SU-DHL-6 (cell line): ENCODE measurements at regions not wholly inside any gene's neighbourhood (a gene's known extent, or its start where the extent isn't known, plus 50 kb on each side); places are given as distances from the start of the nearest gene placed in this dataset.

Source experiments
- H2AFZ ChIP-seq: fragments of 200-600 bp; sonication (generic); 2 replicates; pipeline ENCODE4 v1.6.1; 2014; ENCODE audit warnings: low read depth, mild to moderate bottlenecking, moderate library complexity, mixed read lengths, antibody characterized with exemption, low read length; ENCODE audit not compliant: severe bottlenecking
- H3F3A ChIP-seq: fragments of 200-600 bp; shearing (Covaris generic); 2 replicates; pipeline ENCODE4 v1.6.0; 2016; ENCODE audit warnings: antibody characterized with exemption, mild to moderate bottlenecking; ENCODE audit not compliant: insufficient read depth
- H3K27ac ChIP-seq: fragments of 200-600 bp; sonication (generic); 2 replicates; pipeline ENCODE4 v1.5.1; 2016; ENCODE audit warnings: low read depth, mild to moderate bottlenecking, low read length, moderate library complexity, mixed read lengths
- H3K27me3 ChIP-seq: fragments of 200-600 bp; sonication (generic), shearing (Covaris generic); 2 replicates; pipeline ENCODE4 v1.6.0; 2014; ENCODE audit warnings: mild to moderate bottlenecking, low read length
- H3K36me3 ChIP-seq: fragments of 200-600 bp; sonication (generic); 2 replicates; pipeline ENCODE4 v1.6.1; 2014; ENCODE audit warnings: mild to moderate bottlenecking, low read length, mixed read lengths
- H3K4me2 ChIP-seq: fragments of 300-600, 200-600 bp; shearing (Covaris generic), sonication (generic); 2 replicates; pipeline ENCODE4 v1.6.0; 2014; ENCODE audit warnings: low read length, low read depth, mild to moderate bottlenecking; ENCODE audit not compliant: poor library complexity, severe bottlenecking
- H3K4me3 ChIP-seq: fragments of 200-600 bp; sonication (generic); 2 replicates; pipeline ENCODE4 v1.5.1; 2014; ENCODE audit warnings: antibody characterized with exemption, low read length, mild to moderate bottlenecking, mixed read lengths; ENCODE audit not compliant: insufficient read depth, poor library complexity, severe bottlenecking
- H3K79me2 ChIP-seq: fragments of 200-600 bp; sonication (generic); 2 replicates; pipeline ENCODE4 v1.6.1; 2014; ENCODE audit warnings: mild to moderate bottlenecking, low read length, moderate library complexity; ENCODE audit not compliant: insufficient read depth
- H3K9ac ChIP-seq: fragments of 200-600 bp; sonication (generic); 2 replicates; pipeline ENCODE4 v1.7.0; 2014; ENCODE audit warnings: mild to moderate bottlenecking, low read length
- H3K9me2 ChIP-seq: fragments of 200-600 bp; sonication (generic); replicated peaks from 2 replicates; pipeline ENCODE4 v1.6.1; 2014; ENCODE audit warnings: low read length; ENCODE audit not compliant: insufficient read depth
- H3K9me3 ChIP-seq: fragments of 200-600 bp; sonication (generic); 2 replicates; pipeline ENCODE4 v1.6.1; 2014; ENCODE audit warnings: low read length, mixed read lengths; ENCODE audit not compliant: insufficient read depth
- H4K20me1 ChIP-seq: fragments of 200-600 bp; sonication (generic); 2 replicates; pipeline ENCODE4 v1.6.1; 2014; ENCODE audit warnings: low read depth, mild to moderate bottlenecking, antibody characterized with exemption, low read length, moderate library complexity, mixed read lengths
- CTCF ChIP-seq: fragments of 200-600 bp; sonication (generic); IDR thresholded peaks from one replicate; pipeline ENCODE4 v1.5.1; 2017; ENCODE audit warnings: antibody characterized with exemption, mild to moderate bottlenecking, low read length, moderate library complexity; ENCODE audit not compliant: insufficient read depth, poor library complexity, severe bottlenecking
- EZH2phosphoT487 ChIP-seq: fragments of 200-600 bp; sonication (generic), shearing (Covaris generic); conservative IDR thresholded peaks from 2 replicates; pipeline ENCODE4 v1.6.1; 2018; ENCODE audit warnings: mild to moderate bottlenecking, antibody characterized with exemption, low read length, moderate library complexity, mixed read lengths

DNA sequence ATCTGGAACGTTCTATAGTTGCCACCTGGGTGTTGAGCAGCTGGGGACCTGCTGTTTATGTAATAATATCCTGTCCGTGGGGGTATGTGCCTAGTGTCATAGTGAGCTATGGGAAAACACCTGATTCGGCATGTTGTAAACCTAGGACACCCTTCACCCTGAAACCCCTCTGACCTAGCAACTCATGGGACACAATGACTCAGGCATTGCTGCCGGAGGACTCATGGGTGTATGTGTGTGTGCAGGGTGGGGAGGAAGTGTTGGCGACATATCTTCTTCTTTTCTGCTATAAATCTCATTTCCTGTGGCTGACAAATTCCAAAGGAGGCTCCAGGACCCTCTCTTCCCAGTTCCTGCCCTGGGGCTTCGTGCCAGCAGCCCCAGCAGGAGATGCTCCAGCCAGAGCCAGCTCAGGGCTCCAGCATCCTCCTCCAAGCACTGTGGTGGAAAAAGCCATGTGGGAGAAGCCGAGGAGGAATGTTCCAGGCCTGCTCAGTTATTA lies 77.0 kb upstream of the PODXL start:
- Histone ChIP-seq H3K4me2 (no peak overlapping the region), H3K27ac (no peak overlapping the region), H3K9ac (no peak overlapping the region), H3K4me3 (no peak overlapping the region), H3K27me3 (no peaks in the 10 kb centered on the region), H3K36me3 (no peaks in the 10 kb centered on the region), H2AFZ (no peak overlapping the region), H3K9me2 (no peaks in the 10 kb centered on the region), H4K20me1 (no peaks in the 10 kb centered on the region), H3K79me2 (no peaks in the 10 kb centered on the region), H3K9me3 (no peaks in the 10 kb centered on the region), H3F3A (no peaks in the 10 kb centered on the region)
- TF ChIP-seq EZH2phosphoT487 (no peak), CTCF (no peak)

DNA sequence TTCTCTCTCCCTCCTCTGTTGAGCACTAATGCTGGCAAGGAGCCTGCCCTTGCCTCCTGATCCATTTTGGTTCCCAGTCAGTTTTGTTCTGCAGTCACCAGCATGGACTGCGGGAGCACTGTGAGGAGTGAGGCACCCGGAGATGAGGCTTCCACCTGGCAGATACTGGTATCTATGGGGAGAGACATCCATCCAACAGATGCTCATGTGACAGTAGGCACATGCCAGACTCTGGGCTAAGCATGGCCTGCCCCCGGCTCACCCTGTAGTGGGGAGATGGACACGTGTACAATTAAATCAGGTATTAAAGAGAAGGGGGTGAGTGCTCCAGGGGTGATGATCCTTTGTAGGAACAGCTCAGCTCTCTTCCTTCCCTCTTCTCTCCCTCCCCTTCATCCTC lies 74.0 kb upstream of the PODXL start:
- Histone ChIP-seq H3K9me2 (no peaks in the 10 kb centered on the region), H3K27ac (no peak overlapping the region), H2AFZ (no peak overlapping the region), H3K9ac (no peak overlapping the region), H3K9me3 (no peaks in the 10 kb centered on the region), H4K20me1 (no peaks in the 10 kb centered on the region), H3F3A (no peaks in the 10 kb centered on the region), H3K4me3 (no peak overlapping the region), H3K79me2 (no peaks in the 10 kb centered on the region), H3K4me2 (no peak overlapping the region), H3K27me3 (no peaks in the 10 kb centered on the region), H3K36me3 (no peaks in the 10 kb centered on the region)
- TF ChIP-seq CTCF (no peak), EZH2phosphoT487 (no peak)

DNA sequence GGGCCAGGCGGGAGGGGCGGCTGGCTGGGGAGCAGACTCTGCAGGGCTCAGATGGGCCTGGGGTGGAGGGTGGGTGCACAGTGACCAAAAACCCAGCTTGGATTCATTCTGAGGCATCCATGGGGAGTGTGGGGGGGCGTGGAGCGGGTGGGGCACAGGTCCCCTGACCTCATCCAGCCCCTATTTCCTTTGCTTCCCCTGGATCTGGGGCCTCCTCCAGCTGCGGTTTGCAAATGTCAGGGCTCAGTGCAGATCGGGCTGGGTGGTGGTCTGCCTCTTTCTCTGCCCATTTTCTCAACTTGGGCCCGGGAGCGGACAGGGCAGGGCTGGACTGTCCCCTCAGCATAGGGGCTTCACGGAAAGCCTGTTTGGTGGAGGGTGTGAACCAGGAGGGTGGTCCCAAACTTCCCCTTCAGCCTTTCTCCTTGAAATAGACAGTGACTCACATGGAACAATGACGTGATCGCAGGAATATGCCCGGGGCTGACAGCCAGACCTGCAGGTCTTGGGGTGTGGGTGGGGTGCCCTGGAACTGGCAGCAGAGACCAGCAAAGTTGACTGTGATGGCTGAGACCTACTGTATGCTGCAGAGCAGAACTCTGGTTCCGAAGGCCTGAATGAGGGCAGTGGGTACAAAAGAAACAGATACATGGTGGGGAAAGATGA lies 72.9 kb upstream of the PODXL start:
- H2AFZ ChIP-seq, result no peak overlapping the region

More for the DNA sequence above, 72.9 kb upstream of the PODXL start:
- Histone ChIP-seq H3K4me3 (no peak overlapping the region), H3K9me3 (no peaks in the 10 kb centered on the region), H3K27me3 (no peaks in the 10 kb centered on the region), H3K4me2 (no peak overlapping the region), H3K36me3 (no peaks in the 10 kb centered on the region), H3K9ac (no peak overlapping the region), H3F3A (no peaks in the 10 kb centered on the region), H4K20me1 (no peaks in the 10 kb centered on the region), H3K27ac (no peak overlapping the region), H3K79me2 (no peaks in the 10 kb centered on the region), H3K9me2 (no peaks in the 10 kb centered on the region)
- TF ChIP-seq CTCF, result no peak
- TF ChIP-seq EZH2phosphoT487, result no peak
